Prostate gland (tissue), 2 donors: ENCODE measurements at regions not wholly inside any gene's neighbourhood (a gene's known extent, or its start where the extent isn't known, plus 50 kb on each side); places are given as distances from the start of the nearest gene placed in this dataset.

Source experiments
- POLR2A ChIP-seq: fragments of 450-650 bp; IDR thresholded peaks from one replicate; pipeline ENCODE4 v1.6.1; 2016; ENCODE audit warnings: antibody characterized with exemption, mild to moderate bottlenecking
- POLR2AphosphoS5 ChIP-seq: sonication (generic); formaldehyde crosslinking; IDR thresholded peaks from one replicate; pipeline ENCODE4 v1.6.1; 2017; ENCODE audit warnings: antibody characterized with exemption
- TF ChIP-seq, protein P1 (sequence below), 4 experiments: fragments of 200-600 bp in 2 of 4; fragments of 450-650 bp in 2 of 4; sonication (generic) in 2 of 4; IDR thresholded peaks; 1 replicate in 3 of 4; 2 replicates in 1 of 4; pipeline ENCODE4 v1.5.1; 2016 to 2019; ENCODE audit warnings: antibody characterized with exemption in 4 of 4, mild to moderate bottlenecking in 2 of 4, moderate library complexity in 2 of 4

DNA sequence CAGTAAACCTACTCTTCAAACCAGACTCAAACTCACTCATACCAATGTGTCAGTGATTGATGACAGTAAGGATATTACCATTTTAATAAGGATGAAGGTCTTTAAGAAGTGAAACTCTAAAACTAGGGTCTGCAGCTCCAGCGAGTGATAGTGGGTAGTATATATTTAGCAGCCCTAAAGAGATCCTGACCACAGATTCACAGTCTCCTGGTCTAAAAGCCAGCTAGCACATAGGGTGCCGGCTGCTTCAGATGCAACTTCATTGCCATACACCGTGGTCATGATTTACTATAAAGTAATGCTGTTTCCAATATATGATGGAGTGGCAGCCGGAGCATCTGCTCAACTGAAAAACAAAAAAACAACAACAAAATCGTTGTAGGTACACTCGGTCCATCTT lies 99.6 kb upstream of the MDM1 start:
- TF ChIP-seq, protein P1, sequence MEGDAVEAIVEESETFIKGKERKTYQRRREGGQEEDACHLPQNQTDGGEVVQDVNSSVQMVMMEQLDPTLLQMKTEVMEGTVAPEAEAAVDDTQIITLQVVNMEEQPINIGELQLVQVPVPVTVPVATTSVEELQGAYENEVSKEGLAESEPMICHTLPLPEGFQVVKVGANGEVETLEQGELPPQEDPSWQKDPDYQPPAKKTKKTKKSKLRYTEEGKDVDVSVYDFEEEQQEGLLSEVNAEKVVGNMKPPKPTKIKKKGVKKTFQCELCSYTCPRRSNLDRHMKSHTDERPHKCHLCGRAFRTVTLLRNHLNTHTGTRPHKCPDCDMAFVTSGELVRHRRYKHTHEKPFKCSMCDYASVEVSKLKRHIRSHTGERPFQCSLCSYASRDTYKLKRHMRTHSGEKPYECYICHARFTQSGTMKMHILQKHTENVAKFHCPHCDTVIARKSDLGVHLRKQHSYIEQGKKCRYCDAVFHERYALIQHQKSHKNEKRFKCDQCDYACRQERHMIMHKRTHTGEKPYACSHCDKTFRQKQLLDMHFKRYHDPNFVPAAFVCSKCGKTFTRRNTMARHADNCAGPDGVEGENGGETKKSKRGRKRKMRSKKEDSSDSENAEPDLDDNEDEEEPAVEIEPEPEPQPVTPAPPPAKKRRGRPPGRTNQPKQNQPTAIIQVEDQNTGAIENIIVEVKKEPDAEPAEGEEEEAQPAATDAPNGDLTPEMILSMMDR (IDR thresholded peaks at IDR 0.05), result no peak
- TF ChIP-seq POLR2AphosphoS5 (no peak), POLR2A (no peak)
